SU-DHL-6 (cell line): ENCODE measurements at regions not wholly inside any gene's neighbourhood (a gene's known extent, or its start where the extent isn't known, plus 50 kb on each side); places are given as distances from the start of the nearest gene placed in this dataset.
A peak's percentile ranks its signal among the peaks of the same experiment; 100 is the strongest.

Experiments
- H2AFZ ChIP-seq: fragments of 200-600 bp; sonication (generic); 2 replicates; pipeline ENCODE4 v1.6.1; 2014; ENCODE audit warnings: low read depth, mild to moderate bottlenecking, moderate library complexity, mixed read lengths, antibody characterized with exemption, low read length; ENCODE audit not compliant: severe bottlenecking
- H3F3A ChIP-seq: fragments of 200-600 bp; shearing (Covaris generic); 2 replicates; pipeline ENCODE4 v1.6.0; 2016; ENCODE audit warnings: antibody characterized with exemption, mild to moderate bottlenecking; ENCODE audit not compliant: insufficient read depth
- H3K27ac ChIP-seq: fragments of 200-600 bp; sonication (generic); 2 replicates; pipeline ENCODE4 v1.5.1; 2016; ENCODE audit warnings: low read depth, mild to moderate bottlenecking, low read length, moderate library complexity, mixed read lengths
- H3K27me3 ChIP-seq: fragments of 200-600 bp; sonication (generic), shearing (Covaris generic); 2 replicates; pipeline ENCODE4 v1.6.0; 2014; ENCODE audit warnings: mild to moderate bottlenecking, low read length
- H3K36me3 ChIP-seq: fragments of 200-600 bp; sonication (generic); 2 replicates; pipeline ENCODE4 v1.6.1; 2014; ENCODE audit warnings: mild to moderate bottlenecking, low read length, mixed read lengths
- H3K4me2 ChIP-seq: fragments of 300-600, 200-600 bp; shearing (Covaris generic), sonication (generic); 2 replicates; pipeline ENCODE4 v1.6.0; 2014; ENCODE audit warnings: low read length, low read depth, mild to moderate bottlenecking; ENCODE audit not compliant: poor library complexity, severe bottlenecking
- H3K4me3 ChIP-seq: fragments of 200-600 bp; sonication (generic); 2 replicates; pipeline ENCODE4 v1.5.1; 2014; ENCODE audit warnings: antibody characterized with exemption, low read length, mild to moderate bottlenecking, mixed read lengths; ENCODE audit not compliant: insufficient read depth, poor library complexity, severe bottlenecking
- H3K79me2 ChIP-seq: fragments of 200-600 bp; sonication (generic); 2 replicates; pipeline ENCODE4 v1.6.1; 2014; ENCODE audit warnings: mild to moderate bottlenecking, low read length, moderate library complexity; ENCODE audit not compliant: insufficient read depth
- H3K9ac ChIP-seq: fragments of 200-600 bp; sonication (generic); 2 replicates; pipeline ENCODE4 v1.7.0; 2014; ENCODE audit warnings: mild to moderate bottlenecking, low read length
- H3K9me2 ChIP-seq: fragments of 200-600 bp; sonication (generic); replicated peaks from 2 replicates; pipeline ENCODE4 v1.6.1; 2014; ENCODE audit warnings: low read length; ENCODE audit not compliant: insufficient read depth
- H3K9me3 ChIP-seq: fragments of 200-600 bp; sonication (generic); 2 replicates; pipeline ENCODE4 v1.6.1; 2014; ENCODE audit warnings: low read length, mixed read lengths; ENCODE audit not compliant: insufficient read depth
- H4K20me1 ChIP-seq: fragments of 200-600 bp; sonication (generic); 2 replicates; pipeline ENCODE4 v1.6.1; 2014; ENCODE audit warnings: low read depth, mild to moderate bottlenecking, antibody characterized with exemption, low read length, moderate library complexity, mixed read lengths
- EZH2phosphoT487 ChIP-seq: fragments of 200-600 bp; sonication (generic), shearing (Covaris generic); conservative IDR thresholded peaks from 2 replicates; pipeline ENCODE4 v1.6.1; 2018; ENCODE audit warnings: mild to moderate bottlenecking, antibody characterized with exemption, low read length, moderate library complexity, mixed read lengths
- TF ChIP-seq, protein P1 (sequence below): fragments of 200-600 bp; sonication (generic); IDR thresholded peaks from one replicate; pipeline ENCODE4 v1.5.1; 2017; ENCODE audit warnings: antibody characterized with exemption, mild to moderate bottlenecking, low read length, moderate library complexity; ENCODE audit not compliant: insufficient read depth, poor library complexity, severe bottlenecking

DNA sequence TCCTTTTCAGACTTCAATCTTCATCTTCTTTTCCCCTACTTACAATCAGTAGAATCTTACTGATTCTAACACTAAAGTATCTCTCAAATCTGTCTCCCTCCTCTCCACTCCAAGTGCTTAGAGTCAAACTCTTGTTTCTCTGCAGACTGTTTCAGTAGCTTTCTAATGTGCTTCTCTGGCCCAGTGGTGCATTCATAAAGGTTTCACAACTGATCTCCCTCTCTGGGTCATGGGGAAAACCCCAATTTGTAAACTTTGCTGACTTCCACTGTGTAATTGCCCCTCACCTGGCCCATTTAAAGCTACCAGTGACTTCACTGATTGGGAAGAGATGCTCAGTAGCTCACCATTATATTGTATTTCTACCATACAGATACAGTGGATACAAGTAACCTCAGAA lies 183.6 kb downstream of the FAXC start:
- H3K36me3 ChIP-seq: no peaks in the 10 kb centered on the region
- H3K9me3 ChIP-seq: no peaks in the 10 kb centered on the region
- no peak overlapping the region for H3K4me2 ChIP-seq
- no peak overlapping the region for H3K4me3 ChIP-seq
- TF ChIP-seq EZH2phosphoT487: no peak
- TF ChIP-seq, protein P1, sequence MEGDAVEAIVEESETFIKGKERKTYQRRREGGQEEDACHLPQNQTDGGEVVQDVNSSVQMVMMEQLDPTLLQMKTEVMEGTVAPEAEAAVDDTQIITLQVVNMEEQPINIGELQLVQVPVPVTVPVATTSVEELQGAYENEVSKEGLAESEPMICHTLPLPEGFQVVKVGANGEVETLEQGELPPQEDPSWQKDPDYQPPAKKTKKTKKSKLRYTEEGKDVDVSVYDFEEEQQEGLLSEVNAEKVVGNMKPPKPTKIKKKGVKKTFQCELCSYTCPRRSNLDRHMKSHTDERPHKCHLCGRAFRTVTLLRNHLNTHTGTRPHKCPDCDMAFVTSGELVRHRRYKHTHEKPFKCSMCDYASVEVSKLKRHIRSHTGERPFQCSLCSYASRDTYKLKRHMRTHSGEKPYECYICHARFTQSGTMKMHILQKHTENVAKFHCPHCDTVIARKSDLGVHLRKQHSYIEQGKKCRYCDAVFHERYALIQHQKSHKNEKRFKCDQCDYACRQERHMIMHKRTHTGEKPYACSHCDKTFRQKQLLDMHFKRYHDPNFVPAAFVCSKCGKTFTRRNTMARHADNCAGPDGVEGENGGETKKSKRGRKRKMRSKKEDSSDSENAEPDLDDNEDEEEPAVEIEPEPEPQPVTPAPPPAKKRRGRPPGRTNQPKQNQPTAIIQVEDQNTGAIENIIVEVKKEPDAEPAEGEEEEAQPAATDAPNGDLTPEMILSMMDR: no peak
- no peak overlapping the region for H3K9ac ChIP-seq
- no peak overlapping the region for H2AFZ ChIP-seq
- no peaks in the 10 kb centered on the region for H3K79me2 ChIP-seq
- no peak overlapping the region for H3K27ac ChIP-seq
- no peaks in the 10 kb centered on the region for H4K20me1 ChIP-seq
- H3K27me3 ChIP-seq: no peaks in the 10 kb centered on the region
- H3F3A ChIP-seq: no peaks in the 10 kb centered on the region
- H3K9me2 ChIP-seq: no peaks in the 10 kb centered on the region

GRCh38 chr6:99152347-99152643 lies 197.2 kb downstream of the FAXC start:
- H3F3A ChIP-seq: no peaks in the 10 kb centered on the region
- H3K4me2 ChIP-seq: no peak overlapping the region
- no peaks in the 10 kb centered on the region for H3K9me2 ChIP-seq
- no peak overlapping the region for H3K4me3 ChIP-seq
- H3K27me3 ChIP-seq: no peaks in the 10 kb centered on the region
- no peak overlapping the region for H3K27ac ChIP-seq
- H2AFZ ChIP-seq: no peak overlapping the region
- no peaks in the 10 kb centered on the region for H3K79me2 ChIP-seq
- H3K9me3 ChIP-seq: no peaks in the 10 kb centered on the region
- H4K20me1 ChIP-seq: no peaks in the 10 kb centered on the region
- H3K9ac ChIP-seq: no peak overlapping the region
- H3K36me3 ChIP-seq: no peaks in the 10 kb centered on the region
- no peak for TF ChIP-seq EZH2phosphoT487
- TF ChIP-seq, protein P1: no peak

DNA sequence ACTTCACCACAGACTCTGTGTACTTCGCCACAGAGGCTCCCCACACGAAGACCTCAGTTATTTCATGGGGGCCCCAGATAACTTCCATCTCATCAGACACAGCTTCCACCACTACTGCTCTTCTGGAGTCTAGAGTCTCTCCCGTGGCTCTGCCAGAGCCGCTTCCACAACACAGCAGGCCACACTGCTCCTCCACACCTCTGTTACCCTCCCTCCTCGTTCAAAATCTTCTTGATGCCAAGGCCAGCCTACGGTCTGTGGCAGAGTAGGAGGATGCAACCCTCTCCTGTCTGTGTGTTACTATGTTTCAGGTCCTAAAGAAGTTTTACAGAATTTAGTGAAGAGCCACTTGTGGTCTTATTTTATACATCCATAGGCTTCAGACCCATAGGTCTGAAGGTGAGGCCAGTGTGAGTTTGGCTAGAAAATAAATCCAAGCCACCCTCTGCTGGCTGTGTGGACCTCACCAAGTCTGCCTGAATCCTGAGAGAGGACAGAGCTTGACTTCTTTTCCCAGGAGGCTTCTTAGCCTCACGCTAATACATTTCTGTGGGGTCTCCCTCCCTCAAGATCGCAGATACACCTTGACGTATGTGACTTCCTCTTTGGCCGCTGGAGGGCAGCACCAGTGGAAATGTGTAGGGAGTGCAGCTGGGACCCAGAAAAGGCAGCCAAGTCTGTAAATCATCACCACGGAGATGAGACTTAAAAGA lies 197.7 kb downstream of the FAXC start:
- TF ChIP-seq, protein P1: peak; percentile 80
- TF ChIP-seq EZH2phosphoT487: no peak
- Histone ChIP-seq H3K4me3 (no peak overlapping the region), H3K9me2 (no peaks in the 10 kb centered on the region), H3K27ac (no peak overlapping the region), H3K9me3 (no peaks in the 10 kb centered on the region), H4K20me1 (no peaks in the 10 kb centered on the region), H3K79me2 (no peaks in the 10 kb centered on the region), H3K4me2 (no peak overlapping the region), H3K27me3 (no peaks in the 10 kb centered on the region), H2AFZ (no peak overlapping the region), H3K9ac (no peak overlapping the region), H3K36me3 (no peaks in the 10 kb centered on the region), H3F3A (no peaks in the 10 kb centered on the region)
